ENCODE measurements at regions not wholly inside any gene's neighbourhood (a gene's known extent, or its start where the extent isn't known, plus 50 kb on each side); places are given as distances from the start of the nearest gene placed in this dataset.

GRCh38 chr13:104565888-104566287 lies 1499.7 kb upstream of the SLC10A2 start (continued):
- TF ChIP-seq CHD7 (IDR thresholded peaks at IDR 0.05; ENCODE audit: insufficient replicate concordance, low read length), result no peak
- no peak for TF ChIP-seq POU5F1 (IDR thresholded peaks at IDR 0.05; ENCODE audit: low read depth, low read length)
- TF ChIP-seq SIN3A (conservative IDR thresholded peaks at IDR 0.05 in 1 of 2, IDR thresholded peaks at IDR 0.05 in 1 of 2; ENCODE audit: low read depth in 1 of 2, low read length in 2 of 2), result no peak
